Gastrocnemius medialis (tissue), 4 donors: ENCODE measurements at regions not wholly inside any gene's neighbourhood (a gene's known extent, or its start where the extent isn't known, plus 50 kb on each side); places are given as distances from the start of the nearest gene placed in this dataset.

Experiments
- POLR2A ChIP-seq, 2 donors: fragments of 450-650 bp; IDR thresholded peaks; one replicate each; pipeline ENCODE4 v1.6.1; 2017; ENCODE audit warnings: antibody characterized with exemption in 2 of 2, mild to moderate bottlenecking in 2 of 2, moderate library complexity in 2 of 2
- TF ChIP-seq, protein P1 (sequence below), 5 experiments: fragments of 450-650 bp in 3 of 5; fragments of 200-600 bp in 2 of 5; sonication (generic) in 2 of 5; IDR thresholded peaks in 4 of 5; conservative IDR thresholded peaks in 1 of 5; 1 replicate in 4 of 5; 2 replicates in 1 of 5; pipeline ENCODE4 v1.5.1; 2016 to 2019; ENCODE audit warnings: antibody characterized with exemption in 5 of 5, mild to moderate bottlenecking in 3 of 5, moderate library complexity in 3 of 5

DNA sequence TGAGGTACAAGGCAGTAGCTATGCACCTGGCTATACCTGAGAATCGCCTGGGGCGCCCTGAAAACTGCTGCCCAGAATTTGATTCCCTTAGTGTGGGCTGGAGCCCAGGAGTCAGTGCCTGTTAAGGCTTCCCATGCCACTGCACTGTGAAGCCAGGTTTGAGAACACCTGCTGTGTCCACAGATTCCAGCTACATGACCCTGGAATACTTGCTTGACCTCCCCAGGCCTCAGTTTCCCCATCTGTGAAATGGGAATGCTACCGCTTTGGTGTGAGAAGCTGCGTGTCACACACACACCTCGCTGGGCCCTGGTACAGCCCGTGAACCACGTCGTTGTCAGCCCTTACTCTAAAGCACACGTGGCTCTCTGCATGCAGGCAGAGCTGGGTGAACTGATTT lies 271.0 kb downstream of the C16orf95 start:
- TF ChIP-seq, protein P1, sequence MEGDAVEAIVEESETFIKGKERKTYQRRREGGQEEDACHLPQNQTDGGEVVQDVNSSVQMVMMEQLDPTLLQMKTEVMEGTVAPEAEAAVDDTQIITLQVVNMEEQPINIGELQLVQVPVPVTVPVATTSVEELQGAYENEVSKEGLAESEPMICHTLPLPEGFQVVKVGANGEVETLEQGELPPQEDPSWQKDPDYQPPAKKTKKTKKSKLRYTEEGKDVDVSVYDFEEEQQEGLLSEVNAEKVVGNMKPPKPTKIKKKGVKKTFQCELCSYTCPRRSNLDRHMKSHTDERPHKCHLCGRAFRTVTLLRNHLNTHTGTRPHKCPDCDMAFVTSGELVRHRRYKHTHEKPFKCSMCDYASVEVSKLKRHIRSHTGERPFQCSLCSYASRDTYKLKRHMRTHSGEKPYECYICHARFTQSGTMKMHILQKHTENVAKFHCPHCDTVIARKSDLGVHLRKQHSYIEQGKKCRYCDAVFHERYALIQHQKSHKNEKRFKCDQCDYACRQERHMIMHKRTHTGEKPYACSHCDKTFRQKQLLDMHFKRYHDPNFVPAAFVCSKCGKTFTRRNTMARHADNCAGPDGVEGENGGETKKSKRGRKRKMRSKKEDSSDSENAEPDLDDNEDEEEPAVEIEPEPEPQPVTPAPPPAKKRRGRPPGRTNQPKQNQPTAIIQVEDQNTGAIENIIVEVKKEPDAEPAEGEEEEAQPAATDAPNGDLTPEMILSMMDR (IDR thresholded peaks at IDR 0.05 in 4 of 5, conservative IDR thresholded peaks at IDR 0.05 in 1 of 5) = no peak
- TF ChIP-seq POLR2A (IDR thresholded peaks at IDR 0.05) = no peak
